ENCODE measurements at regions not wholly inside any gene's neighbourhood (a gene's known extent, or its start where the extent isn't known, plus 50 kb on each side); places are given as distances from the start of the nearest gene placed in this dataset.

- Histone ChIP-seq H3K36me3 (ENCODE audit: insufficient read depth, low read length) (no peaks in the 10 kb centered on the region), H4K20me1 (ENCODE audit: insufficient read depth, low read length, poor library complexity, severe bottlenecking) (no peaks in the 10 kb centered on the region), H3K4me2 (ENCODE audit: low read depth, low read length, poor library complexity, severe bottlenecking) (no peak overlapping the region), H3K9ac (ENCODE audit: low read depth, low read length, poor library complexity, severe bottlenecking) (no peak overlapping the region), H2AFZ (ENCODE audit: low read length) (no peak overlapping the region), H3K27me3 (ENCODE audit: insufficient read depth, low read length, poor library complexity, severe bottlenecking) (no peaks in the 10 kb centered on the region), H3K4me1 (ENCODE audit: insufficient read depth, low read length, poor library complexity, severe bottlenecking) (no peaks in the 10 kb centered on the region), H3F3A (ENCODE audit: low read depth) (no peaks in the 10 kb centered on the region), H3K4me3 (ENCODE audit: low read length, poor library complexity, severe bottlenecking) (no peak overlapping the region), H3K9me3 (ENCODE audit: insufficient read depth, low read depth, low read length) (peaks cover 13% of the 10 kb centered on the region; the same call in 1 of the 2 replicates), H3K79me2 (ENCODE audit: insufficient read depth, low read length) (no peaks in the 10 kb centered on the region), H3K9me2 (replicated peaks; ENCODE audit: low read depth, low read length) (no peaks in the 10 kb centered on the region)
- TF ChIP-seq EZH2phosphoT487 (IDR thresholded peaks at IDR 0.05; ENCODE audit: borderline replicate concordance): no peak
- TF ChIP-seq, protein P1, sequence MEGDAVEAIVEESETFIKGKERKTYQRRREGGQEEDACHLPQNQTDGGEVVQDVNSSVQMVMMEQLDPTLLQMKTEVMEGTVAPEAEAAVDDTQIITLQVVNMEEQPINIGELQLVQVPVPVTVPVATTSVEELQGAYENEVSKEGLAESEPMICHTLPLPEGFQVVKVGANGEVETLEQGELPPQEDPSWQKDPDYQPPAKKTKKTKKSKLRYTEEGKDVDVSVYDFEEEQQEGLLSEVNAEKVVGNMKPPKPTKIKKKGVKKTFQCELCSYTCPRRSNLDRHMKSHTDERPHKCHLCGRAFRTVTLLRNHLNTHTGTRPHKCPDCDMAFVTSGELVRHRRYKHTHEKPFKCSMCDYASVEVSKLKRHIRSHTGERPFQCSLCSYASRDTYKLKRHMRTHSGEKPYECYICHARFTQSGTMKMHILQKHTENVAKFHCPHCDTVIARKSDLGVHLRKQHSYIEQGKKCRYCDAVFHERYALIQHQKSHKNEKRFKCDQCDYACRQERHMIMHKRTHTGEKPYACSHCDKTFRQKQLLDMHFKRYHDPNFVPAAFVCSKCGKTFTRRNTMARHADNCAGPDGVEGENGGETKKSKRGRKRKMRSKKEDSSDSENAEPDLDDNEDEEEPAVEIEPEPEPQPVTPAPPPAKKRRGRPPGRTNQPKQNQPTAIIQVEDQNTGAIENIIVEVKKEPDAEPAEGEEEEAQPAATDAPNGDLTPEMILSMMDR (conservative IDR thresholded peaks at IDR 0.05; ENCODE audit: low read length): no peak
These were observed 181.6 kb downstream of the SHANK2 start for GRCh38 chr11:71070490-71071453.

- TF ChIP-seq EZH2phosphoT487 (IDR thresholded peaks at IDR 0.05; ENCODE audit: borderline replicate concordance): no peak
- TF ChIP-seq, protein P1 (conservative IDR thresholded peaks at IDR 0.05; ENCODE audit: low read length): no peak
- Histone ChIP-seq H3K4me1 (ENCODE audit: insufficient read depth, low read length, poor library complexity, severe bottlenecking) (no peaks in the 10 kb centered on the region), H3K9me2 (replicated peaks; ENCODE audit: low read depth, low read length) (no peaks in the 10 kb centered on the region), H3K36me3 (ENCODE audit: insufficient read depth, low read length) (no peaks in the 10 kb centered on the region), H3K9me3 (ENCODE audit: insufficient read depth, low read depth, low read length) (peaks cover 9% of the 10 kb centered on the region; the same call in 1 of the 2 replicates), H2AFZ (ENCODE audit: low read length) (no peak overlapping the region), H3K4me2 (ENCODE audit: low read depth, low read length, poor library complexity, severe bottlenecking) (no peak overlapping the region), H3K27me3 (ENCODE audit: insufficient read depth, low read length, poor library complexity, severe bottlenecking) (no peaks in the 10 kb centered on the region), H3F3A (ENCODE audit: low read depth) (no peaks in the 10 kb centered on the region), H3K79me2 (ENCODE audit: insufficient read depth, low read length) (no peaks in the 10 kb centered on the region), H4K20me1 (ENCODE audit: insufficient read depth, low read length, poor library complexity, severe bottlenecking) (no peaks in the 10 kb centered on the region), H3K9ac (ENCODE audit: low read depth, low read length, poor library complexity, severe bottlenecking) (no peak overlapping the region), H3K4me3 (ENCODE audit: low read length, poor library complexity, severe bottlenecking) (no peak overlapping the region)
These were observed 183.4 kb downstream of the SHANK2 start for GRCh38 chr11:71068963-71069362.

DNA sequence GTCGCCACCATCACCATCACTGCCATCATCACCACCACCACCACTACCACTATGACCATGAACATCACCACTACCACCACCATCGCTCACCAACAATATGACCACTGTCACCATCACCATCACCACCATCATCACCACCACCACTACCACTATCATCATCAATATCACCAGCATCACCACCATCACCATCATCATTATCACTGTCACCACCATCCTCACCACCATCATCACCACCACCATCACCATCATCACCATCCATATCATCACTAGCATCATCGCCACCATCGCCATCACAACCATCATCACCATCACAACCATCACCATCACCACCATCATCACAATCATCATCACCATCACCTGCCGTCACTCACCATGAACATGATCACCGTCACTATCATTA lies 184.6 kb downstream of the SHANK2 start:
- H3K27me3 ChIP-seq (ENCODE audit: insufficient read depth, low read length, poor library complexity, severe bottlenecking): no peaks in the 10 kb centered on the region
- no peaks in the 10 kb centered on the region for H3K4me1 ChIP-seq (ENCODE audit: insufficient read depth, low read length, poor library complexity, severe bottlenecking)
- H3K9ac ChIP-seq (ENCODE audit: low read depth, low read length, poor library complexity, severe bottlenecking): no peak overlapping the region
- H3K4me3 ChIP-seq (ENCODE audit: low read length, poor library complexity, severe bottlenecking): no peak overlapping the region
- H4K20me1 ChIP-seq (ENCODE audit: insufficient read depth, low read length, poor library complexity, severe bottlenecking): no peaks in the 10 kb centered on the region
- TF ChIP-seq EZH2phosphoT487 (IDR thresholded peaks at IDR 0.05; ENCODE audit: borderline replicate concordance): no peak
- TF ChIP-seq, protein P1 (conservative IDR thresholded peaks at IDR 0.05; ENCODE audit: low read length): no peak
- H3K36me3 ChIP-seq (ENCODE audit: insufficient read depth, low read length): no peaks in the 10 kb centered on the region
- no peaks in the 10 kb centered on the region for H3F3A ChIP-seq (ENCODE audit: low read depth)
- H3K9me3 ChIP-seq (ENCODE audit: insufficient read depth, low read depth, low read length): peaks cover 9% of the 10 kb centered on the region; the same call in 1 of the 2 replicates
- H2AFZ ChIP-seq (ENCODE audit: low read length): no peak overlapping the region
- no peaks in the 10 kb centered on the region for H3K9me2 ChIP-seq (replicated peaks; ENCODE audit: low read depth, low read length)
- no peak overlapping the region for H3K4me2 ChIP-seq (ENCODE audit: low read depth, low read length, poor library complexity, severe bottlenecking)
- H3K79me2 ChIP-seq (ENCODE audit: insufficient read depth, low read length): no peaks in the 10 kb centered on the region
